T47D (cell line): ENCODE measurements at regions not wholly inside any gene's neighbourhood (a gene's known extent, or its start where the extent isn't known, plus 50 kb on each side); places are given as distances from the start of the nearest gene placed in this dataset.
"Not testable (repeated sequence)": the region's sequence is repeated elsewhere in the genome, so short reads cannot be mapped to it uniquely, and the experiment has no call there.

Source experiments
- DNase-seq, 2 experiments: peaks; one replicate each; pipeline versions ENCODE4 v3.0.0 to v3.0.0-alpha.2; 2011 to 2012; ENCODE audit warnings: low read depth in 1 of 2, low spot score in 1 of 2
- JUND ChIP-seq: IDR thresholded peaks from 2 replicates; pipeline ENCODE4 v1.6.1; 2012; ENCODE audit warnings: low read depth
- in situ Hi-C: cut with HindIII; loops from 2 replicates; pipeline ENCODE4 v1.10.0; 2016; ENCODE audit warnings: low sequenced_read_pairs, low pct_unique_long_range_greater_than_20kb

DNA sequence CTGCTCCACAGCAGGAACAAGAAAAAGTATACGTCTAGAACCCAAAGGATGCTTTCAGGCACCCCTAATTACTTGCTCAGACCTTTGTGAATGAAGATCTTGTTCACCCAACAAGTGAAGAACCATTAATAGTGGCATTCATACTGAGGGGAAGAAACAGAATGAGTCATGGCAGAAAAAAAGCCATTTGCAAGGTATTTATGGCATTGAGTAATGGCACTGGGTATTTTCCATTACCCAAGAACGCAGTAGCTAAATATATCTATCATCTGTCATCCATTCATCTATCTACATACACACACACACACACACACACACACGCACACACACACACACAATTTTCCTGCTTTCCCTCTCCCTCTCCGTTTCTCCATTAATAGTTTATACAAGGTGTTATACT is 56.4 kb upstream of the XIRP2 start:
- in situ Hi-C loops = no loop called here
- no peak for DNase-seq
- no peak for TF ChIP-seq JUND

DNA sequence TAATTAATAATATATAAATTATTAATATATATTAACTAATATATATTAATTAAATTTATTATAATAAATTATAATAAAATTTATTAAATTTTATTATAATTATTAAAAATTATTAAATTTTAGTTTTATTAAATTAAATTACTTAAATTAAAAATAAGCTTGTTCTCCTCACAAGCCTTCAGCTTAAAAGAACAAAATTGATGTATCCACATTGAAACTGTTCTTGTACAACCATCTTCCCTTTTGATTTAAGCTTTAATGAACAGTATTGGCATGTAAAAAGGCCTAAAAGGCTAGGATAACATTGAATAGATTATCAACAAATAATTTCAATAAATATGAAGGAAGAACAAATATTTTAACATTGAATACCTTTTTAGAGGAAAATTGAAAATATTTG is 62.4 kb upstream of the XIRP2 start:
- no peak for DNase-seq
- in situ Hi-C loops = no loop called here
- no peak for TF ChIP-seq JUND

DNA sequence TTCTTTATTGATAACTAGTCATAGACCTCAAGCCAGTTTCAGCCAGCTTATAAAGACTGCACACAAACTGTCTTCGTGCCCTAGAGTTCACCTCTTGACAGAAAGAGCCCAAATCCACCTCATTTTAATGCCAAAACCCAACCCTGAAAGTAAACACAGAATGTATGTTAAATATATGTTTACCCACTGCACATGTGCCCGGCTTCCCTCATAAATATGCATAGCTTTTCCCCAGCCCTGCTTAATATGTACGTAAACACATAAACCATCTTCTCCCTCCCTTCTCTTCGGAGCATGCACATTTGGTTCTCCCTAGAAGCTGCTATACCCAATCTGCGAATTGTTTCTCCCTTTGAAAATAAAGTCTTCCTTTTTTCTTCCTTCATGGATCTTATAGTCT is 73.9 kb upstream of the XIRP2 start:
- in situ Hi-C loops = no loop called here
- no peak for TF ChIP-seq JUND
- no peak for DNase-seq

DNA sequence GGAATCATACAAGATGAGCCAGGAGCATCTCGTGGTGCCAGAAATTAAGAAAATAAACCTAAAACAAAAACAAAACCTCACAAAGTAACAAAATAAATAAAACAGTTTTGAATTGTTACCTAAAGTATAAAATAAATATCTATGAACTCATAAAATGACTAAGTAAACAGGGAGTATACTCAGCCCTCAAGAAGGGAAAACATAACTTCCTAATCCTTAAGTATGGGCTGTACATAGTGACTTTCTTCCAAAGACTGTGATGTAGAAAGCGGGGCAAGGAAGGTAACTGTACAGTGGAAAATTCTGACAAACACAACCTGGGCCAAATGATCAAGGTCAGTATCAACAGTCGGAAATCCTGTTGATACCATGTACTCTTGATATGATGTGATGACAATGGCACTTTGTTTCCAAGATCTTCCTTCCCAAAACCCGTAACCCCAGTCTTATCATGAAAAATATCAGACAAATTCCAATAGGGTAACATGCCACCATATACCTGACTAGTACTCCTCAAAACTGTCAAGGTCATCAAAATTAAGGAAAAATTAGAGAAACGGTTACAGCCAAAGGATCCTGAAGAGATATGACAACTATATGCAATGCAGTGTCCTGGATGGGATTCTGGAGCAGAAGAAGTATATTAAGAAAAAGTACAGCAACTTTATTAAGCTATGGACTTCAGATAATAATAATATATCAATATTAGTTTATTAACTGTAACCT is 76.0 kb upstream of the XIRP2 start:
- TF ChIP-seq JUND = no peak
- in situ Hi-C loops = no loop called here
- no peak for DNase-seq

DNA sequence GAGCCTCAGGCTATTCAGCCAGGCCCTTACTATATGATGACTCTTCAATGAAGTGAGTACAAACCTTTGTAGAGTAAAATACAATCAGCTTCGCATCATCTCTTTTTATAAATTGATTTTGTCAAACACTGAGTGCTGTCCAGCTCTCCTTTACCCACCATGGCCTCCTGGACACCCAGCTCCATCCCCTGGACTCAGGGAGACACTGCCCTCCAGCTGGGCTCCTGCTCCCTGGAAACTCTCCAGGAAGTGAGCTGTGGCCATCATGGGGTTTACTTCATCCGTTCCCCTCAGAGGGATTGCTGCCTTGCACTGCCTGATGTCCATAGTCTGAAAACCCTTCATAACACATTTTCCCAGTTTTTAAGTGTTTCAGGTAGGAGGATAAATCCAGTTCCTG is 82.5 kb upstream of the XIRP2 start:
- TF ChIP-seq JUND = no peak
- no peak for DNase-seq
- in situ Hi-C loops = no loop called here

DNA sequence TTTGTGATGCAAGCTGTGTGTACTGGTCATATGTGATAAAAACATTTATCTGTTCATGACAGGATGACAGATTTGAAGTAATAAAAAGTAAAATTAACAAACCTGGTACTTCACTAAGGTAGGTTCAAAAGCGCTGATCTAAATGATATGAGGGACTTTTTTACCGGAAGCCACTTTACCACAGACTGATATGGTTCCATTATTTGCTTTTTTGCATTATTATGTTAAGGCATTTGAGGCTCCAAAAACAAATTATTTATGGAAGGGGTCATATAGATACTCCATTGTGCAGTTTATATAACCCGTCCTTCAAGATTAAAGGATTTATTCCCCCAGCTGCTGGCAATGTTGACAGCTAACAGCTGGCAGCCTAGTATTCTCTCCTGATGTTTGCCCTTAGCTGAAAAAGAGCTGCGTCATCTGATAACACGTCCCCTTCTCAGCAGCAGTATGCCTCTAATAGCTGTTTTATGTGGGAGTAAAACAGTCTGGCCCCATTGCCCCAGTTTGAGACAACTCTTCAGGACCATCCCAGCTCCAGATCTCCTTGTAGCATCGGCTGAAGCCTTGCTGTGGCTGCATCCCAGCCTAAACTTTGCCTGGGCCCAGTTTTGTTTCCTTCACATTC is 84.8 kb upstream of the XIRP2 start:
- TF ChIP-seq JUND = no peak
- in situ Hi-C loops = no loop called here
- DNase-seq = no peak

DNA sequence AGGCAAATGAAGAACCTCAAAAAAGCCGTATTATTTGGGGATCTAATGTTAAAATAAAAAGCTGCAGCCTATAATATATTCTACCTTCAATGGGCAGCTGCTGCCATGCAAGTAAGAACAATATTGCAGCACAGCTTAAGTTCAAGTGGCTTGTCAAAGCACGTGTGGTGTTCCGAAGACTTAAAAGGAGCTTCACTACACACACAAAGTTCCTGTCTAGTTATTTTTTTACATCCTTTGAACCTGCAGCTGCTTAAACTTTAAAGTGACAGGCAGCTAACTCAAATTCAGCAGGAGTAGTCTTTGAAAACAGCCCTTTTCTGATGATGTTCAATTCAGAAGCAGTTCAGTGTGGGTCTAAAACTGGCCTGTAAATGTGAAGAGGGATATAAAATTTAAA is 85.8 kb upstream of the XIRP2 start:
- no peak for DNase-seq
- no peak for TF ChIP-seq JUND
- in situ Hi-C loops = no loop called here

DNA sequence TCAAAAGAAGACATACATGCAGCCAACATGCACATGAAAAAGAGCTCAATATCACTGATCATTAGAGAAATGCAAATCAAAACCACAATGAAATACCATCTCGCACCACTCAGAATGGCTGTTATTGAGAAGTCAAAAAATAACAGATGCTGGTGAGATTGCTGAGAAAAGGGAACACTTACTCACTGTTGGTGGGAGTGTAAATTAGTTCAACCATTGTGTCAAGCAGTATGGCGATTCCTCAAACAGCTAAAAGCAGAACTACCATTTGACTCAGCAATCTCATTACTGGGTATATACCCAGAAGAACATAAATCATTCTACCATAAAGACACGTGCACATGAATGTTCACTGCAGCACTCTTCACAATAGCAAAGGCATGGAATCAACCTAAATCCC is 95.5 kb upstream of the XIRP2 start:
- TF ChIP-seq JUND = no peak
- in situ Hi-C loops = no loop called here
- DNase-seq = no peak

DNA sequence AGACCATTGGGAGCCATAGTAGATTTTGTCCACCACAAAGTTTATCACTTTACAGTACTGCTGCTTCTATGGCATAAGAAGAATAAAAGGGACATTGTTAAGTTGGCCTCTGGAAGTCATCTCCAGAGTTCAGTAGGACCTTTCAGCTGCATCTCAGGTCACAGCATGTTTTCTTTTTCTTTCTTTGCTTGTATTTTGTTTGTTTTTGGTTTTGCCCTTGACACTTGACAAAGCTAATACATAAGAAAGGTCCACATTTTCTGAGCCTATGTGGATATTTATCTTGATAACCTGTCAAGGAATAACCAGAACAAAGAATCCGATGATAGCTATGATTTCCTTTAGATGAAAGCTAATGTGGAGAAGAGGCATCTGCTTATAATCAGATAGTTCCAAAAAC is 101.6 kb upstream of the XIRP2 start:
- TF ChIP-seq JUND = no peak
- in situ Hi-C loops = no loop called here
- DNase-seq = no peak

DNA sequence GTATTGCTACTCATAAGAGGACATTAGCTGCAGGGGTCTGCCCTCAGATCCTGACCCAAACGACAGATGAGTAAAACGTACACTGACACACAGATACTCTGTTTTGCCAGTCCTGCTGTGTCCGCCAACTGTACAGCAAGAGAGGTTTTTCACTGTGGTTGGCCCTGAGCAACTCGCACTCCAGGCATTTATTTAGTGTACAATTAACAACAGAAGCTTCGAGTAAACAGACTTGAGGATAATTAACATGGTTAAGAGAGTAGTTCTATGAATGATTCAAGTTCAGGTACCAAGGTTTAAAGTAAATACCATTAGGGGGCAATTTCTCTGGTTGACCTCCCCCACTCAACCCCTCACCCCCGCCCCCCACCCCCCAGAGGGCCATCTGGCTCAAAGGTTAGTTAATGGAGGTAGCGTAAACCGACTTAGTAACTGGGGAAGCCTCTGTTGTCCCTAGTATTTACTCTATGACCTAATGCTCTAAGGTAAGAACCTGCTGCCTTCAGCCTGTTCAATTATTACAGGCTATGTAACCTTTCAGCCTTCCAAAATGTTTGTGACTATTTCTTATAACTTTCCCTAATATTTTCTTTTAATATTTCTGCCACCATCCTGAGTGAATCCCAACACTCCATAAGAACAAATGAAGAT is 103.9 kb upstream of the XIRP2 start:
- DNase-seq = no peak
- in situ Hi-C loops = no loop called here
- no peak for TF ChIP-seq JUND

DNA sequence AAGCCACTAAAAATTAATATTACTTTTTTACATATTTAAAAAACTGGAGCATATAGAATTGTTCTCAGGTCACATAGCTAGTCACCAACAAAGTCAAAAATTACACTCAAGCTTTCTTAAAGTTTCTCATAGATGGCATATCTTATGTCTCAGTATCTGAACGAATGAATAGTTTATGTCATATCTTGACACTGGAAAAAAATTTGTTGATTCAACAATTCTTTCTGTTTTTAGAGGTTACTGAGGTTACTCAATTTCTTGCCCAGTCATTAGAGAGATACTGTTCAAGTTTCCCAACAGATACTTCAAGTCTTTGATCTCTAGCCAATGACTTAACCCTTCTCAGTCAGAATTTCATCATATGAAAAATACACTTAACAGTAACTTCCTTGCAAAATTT is 113.1 kb upstream of the XIRP2 start:
- in situ Hi-C loops = no loop called here
- TF ChIP-seq JUND = no peak
- no peak for DNase-seq

DNA sequence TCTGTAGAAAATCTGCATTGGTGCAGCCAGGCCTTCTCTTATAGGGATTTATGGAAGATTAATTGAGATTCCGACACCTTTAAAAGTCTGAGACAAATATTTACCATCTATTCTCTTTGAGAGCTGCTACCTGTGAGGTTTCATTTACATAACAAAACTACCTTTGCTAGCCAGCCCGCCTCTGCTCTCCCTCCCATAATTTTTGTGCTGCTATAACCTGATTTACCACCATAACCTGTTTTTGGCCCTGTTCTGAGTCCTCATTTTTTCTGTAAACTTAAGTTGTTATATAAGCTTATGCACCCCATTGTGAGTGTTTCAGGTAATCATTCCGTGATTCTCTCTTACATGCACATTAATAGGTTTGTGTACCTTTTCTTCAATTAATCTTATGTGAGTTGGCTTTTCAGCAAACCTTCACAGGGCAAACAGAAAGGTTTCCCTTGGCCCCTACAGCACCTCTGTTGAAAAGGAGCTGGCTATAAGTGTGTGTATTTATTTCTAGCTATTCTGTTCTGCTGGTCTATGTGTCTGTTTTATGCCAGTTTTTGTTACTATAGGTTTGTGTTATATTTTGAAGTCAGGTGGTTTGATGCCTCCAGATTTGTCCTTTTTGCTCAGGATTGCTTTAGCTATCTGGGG is 114.9 kb upstream of the XIRP2 start:
- in situ Hi-C loops = no loop called here
- peak in 1 of 2 experiments; percentile 12 for DNase-seq
- TF ChIP-seq JUND = no peak

DNA sequence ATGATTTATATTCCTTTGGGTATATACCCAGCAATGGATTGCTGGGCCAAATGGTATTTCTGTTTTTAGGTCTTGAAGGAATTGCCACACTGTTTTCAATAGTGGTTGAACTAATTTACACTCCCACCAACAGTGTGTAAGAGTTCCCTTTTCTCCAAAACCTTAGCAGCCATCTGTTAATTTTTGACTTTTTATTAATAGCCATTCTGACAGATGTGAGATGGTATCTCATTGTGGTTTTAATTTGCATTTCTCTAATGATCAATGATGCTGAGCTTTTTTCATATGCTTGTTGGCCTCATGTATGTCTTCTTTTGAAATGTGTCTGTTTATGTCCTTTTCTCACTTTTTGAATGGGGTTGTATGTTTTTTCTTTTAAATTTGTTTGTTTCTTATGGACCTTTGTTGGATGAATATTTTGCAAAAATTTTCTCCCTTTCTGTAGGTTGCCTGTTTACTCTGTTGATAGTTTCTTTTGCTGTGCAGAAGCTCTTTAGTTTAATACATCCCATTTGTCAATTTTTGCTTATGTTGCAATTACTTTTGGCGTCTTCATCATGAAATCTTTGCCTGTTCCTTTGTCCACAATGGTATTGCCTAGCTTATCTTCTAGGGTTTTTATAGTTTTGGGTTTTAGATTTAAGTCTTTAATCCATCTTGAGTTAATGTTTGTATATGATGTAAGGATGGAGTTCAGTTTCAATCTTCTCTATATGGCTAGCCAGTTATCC is 119.7 kb upstream of the XIRP2 start:
- no peak for DNase-seq
- in situ Hi-C loops = no loop called here
- no peak for TF ChIP-seq JUND

DNA sequence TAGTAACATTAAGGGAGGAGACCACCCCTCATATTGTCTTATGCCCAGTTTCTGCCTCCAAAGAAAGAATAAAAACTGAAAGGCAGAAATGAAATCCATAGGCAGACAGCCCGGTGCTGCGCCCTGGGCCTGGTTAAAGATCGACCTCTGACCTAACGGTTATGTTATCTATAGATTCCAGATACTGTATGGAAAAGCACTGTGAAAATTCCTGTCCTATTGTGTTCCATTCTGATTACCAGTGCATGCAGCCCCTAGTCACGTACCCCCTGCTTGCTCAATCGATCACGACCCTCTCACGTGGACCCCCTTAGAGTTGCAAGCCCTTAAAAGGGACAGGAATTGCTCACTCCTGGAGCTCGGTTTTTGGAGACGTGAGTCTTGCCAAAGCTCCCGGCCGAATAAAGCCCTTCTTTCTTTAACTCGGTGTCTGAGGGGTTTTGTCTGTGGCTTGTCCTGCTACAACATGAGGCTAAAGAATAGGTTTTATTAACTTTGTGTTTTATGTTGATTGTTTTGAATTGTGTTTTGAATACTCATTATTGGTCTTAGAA is 121.4 kb upstream of the XIRP2 start:
- DNase-seq, in situ Hi-C loops: not testable (repeated sequence)
